HCT116 (cell line): ENCODE measurements at regions not wholly inside any gene's neighbourhood (a gene's known extent, or its start where the extent isn't known, plus 50 kb on each side); places are given as distances from the start of the nearest gene placed in this dataset.
"Not testable (repeated sequence)": the region's sequence is repeated elsewhere in the genome, so short reads cannot be mapped to it uniquely, and the experiment has no call there.

ENCODE experiments used
- ATAC-seq: fragments of 200-7000 bp; cut with Tn5 transposase; 2 replicates; pipeline ENCODE4 v1.9.1; 2020; ENCODE audit warnings: mild to moderate bottlenecking, moderate library complexity
- BruUV-seq: library from RNA; stranded (reverse); fragments of 400-500 nt; replicated peaks from 2 replicates; lab custom pipeline; 2021; lab: Mats Ljungman, UMichigan
- CTCF ChIA-PET: fragments of 300-600 bp; sonication (Branson Sonifier 250); formaldehyde crosslinking; loops from one replicate; lab custom pipeline; 2021; ENCODE audit warnings: antibody characterized with exemption; lab: Charles Lee
- POLR2A ChIA-PET: fragments of 300-600, 350-600 bp; sonication (Branson Sonifier 250); formaldehyde crosslinking; loops from one replicate; lab custom pipeline; 2021; ENCODE audit warnings: antibody characterized with exemption; lab: Charles Lee
- RAD21 ChIA-PET, 2 experiments: fragments of 300-600 bp; sonication (Branson Sonifier 250); formaldehyde crosslinking; loops; one replicate each; lab custom pipeline; 2023; ENCODE audit warnings: low total read pairs in 2 of 2; ENCODE audit not compliant: uncharacterized antibody in 2 of 2, unreplicated experiment in 2 of 2, low non-redundant PET in 1 of 2; lab: Charles Lee
- DNase-seq: peaks from one replicate; pipeline ENCODE4 v3.0.0-alpha.2; 2010; ENCODE audit warnings: low read depth, low spot score
- H2AFZ ChIP-seq: fragments of 200-600 bp; shearing (Covaris generic), sonication (generic); 2 replicates; pipeline ENCODE4 v1.6.1; 2017; ENCODE audit warnings: low read depth, mixed run types, mixed read lengths, antibody characterized with exemption, low read length; ENCODE audit not compliant: poor library complexity, severe bottlenecking
- H3K27ac ChIP-seq: 2 replicates; pipeline ENCODE4 v1.5.1; 2012; ENCODE audit warnings: low read depth, low read length
- H3K27me3 ChIP-seq: fragments of 200-600 bp; sonication (generic); 2 replicates; pipeline ENCODE4 v1.6.1; 2016; ENCODE audit warnings: mixed run types, low read length, mixed read lengths; ENCODE audit not compliant: insufficient read depth
- H3K36me3 ChIP-seq, 2 experiments: fragments of 200-500 bp in 1 of 2; fragments of 200-600 bp in 1 of 2; sonication (Bioruptor generic) in 1 of 2; sonication (generic) in 1 of 2; 2 replicates each; pipeline versions ENCODE4 v1.5.1 to v1.6.1; 2014 to 2016; ENCODE audit warnings: low read length in 2 of 2, inconsistent platforms in 1 of 2, mixed read lengths in 1 of 2, mixed run types in 1 of 2; ENCODE audit not compliant: insufficient read depth in 2 of 2, control insufficient read depth in 1 of 2
- H3K4me1 ChIP-seq, 2 experiments: fragments of 200-600 bp in 1 of 2; sonication (generic) in 1 of 2; 2 replicates each; pipeline versions ENCODE4 v1.5.1 to v1.6.1; 2012 to 2017; ENCODE audit warnings: low read length in 2 of 2, inconsistent platforms in 1 of 2, mild to moderate bottlenecking in 1 of 2, mixed read lengths in 1 of 2, mixed run types in 1 of 2, moderate library complexity in 1 of 2; ENCODE audit not compliant: insufficient read depth in 2 of 2, control insufficient read depth in 1 of 2
- H3K4me2 ChIP-seq: fragments of 200-600 bp; sonication (generic); 2 replicates; pipeline ENCODE4 v1.6.1; 2017; ENCODE audit warnings: mixed run types, low read length, mixed read lengths
- H3K4me3 ChIP-seq, 2 experiments: fragments of 200-600 bp in 1 of 2; sonication (generic) in 1 of 2; replicated peaks in 1 of 2; 2 replicates each; pipeline ENCODE4 v1.5.1; 2011 to 2016; ENCODE audit warnings: low read length in 2 of 2, control low read depth in 1 of 2, low read depth in 1 of 2, mild to moderate bottlenecking in 1 of 2, mixed read lengths in 1 of 2, mixed run types in 1 of 2
- H3K79me2 ChIP-seq: fragments of 200-600 bp; sonication (generic); 2 replicates; pipeline ENCODE4 v1.6.1; 2017; ENCODE audit warnings: mild to moderate bottlenecking, mixed run types, low read length, moderate library complexity, mixed read lengths; ENCODE audit not compliant: insufficient read depth
- H3K9ac ChIP-seq: fragments of 200-600 bp; sonication (generic); 2 replicates; pipeline ENCODE4 v1.6.1; 2016; ENCODE audit warnings: low read length, mixed read lengths
- H3K9me2 ChIP-seq: fragments of 200-600 bp; sonication (generic), shearing (Covaris generic); 2 replicates; pipeline ENCODE4 v1.6.1; 2017; ENCODE audit warnings: mixed run types, mild to moderate bottlenecking, moderate library complexity; ENCODE audit not compliant: insufficient read depth
- H3K9me3 ChIP-seq, 2 experiments: fragments of 200-500 bp in 1 of 2; fragments of 200-600 bp in 1 of 2; sonication (Bioruptor generic) in 1 of 2; sonication (generic) in 1 of 2; 2 replicates each; pipeline ENCODE4 v1.6.1; 2014 to 2017; ENCODE audit warnings: low read length in 2 of 2, mixed read lengths in 2 of 2, inconsistent platforms in 1 of 2, low read depth in 1 of 2, mild to moderate bottlenecking in 1 of 2, mixed run types in 1 of 2, moderate library complexity in 1 of 2; ENCODE audit not compliant: control insufficient read depth in 1 of 2, insufficient read depth in 1 of 2
- H4K20me1 ChIP-seq: fragments of 200-600 bp; sonication (generic), shearing (Covaris generic); 2 replicates; pipeline ENCODE4 v1.6.1; 2017; ENCODE audit warnings: mixed run types, mild to moderate bottlenecking, moderate library complexity; ENCODE audit not compliant: insufficient read depth
- CTCF ChIP-seq, 3 experiments: fragments of 200-600 bp in 1 of 3; sonication (generic) in 1 of 3; IDR thresholded peaks in 2 of 3; conservative IDR thresholded peaks in 1 of 3; 2 replicates each; pipeline ENCODE4 v1.5.1; 2012 to 2017; ENCODE audit warnings: low read depth in 2 of 3, low read length in 2 of 3, antibody characterized with exemption in 1 of 3, borderline replicate concordance in 1 of 3, control low read depth in 1 of 3, mild to moderate bottlenecking in 1 of 3, mixed read lengths in 1 of 3, mixed run types in 1 of 3, moderate library complexity in 1 of 3; ENCODE audit not compliant: insufficient read depth in 1 of 3
- ELF1 ChIP-seq: IDR thresholded peaks from 2 replicates; pipeline ENCODE4 v1.6.1; 2012; ENCODE audit warnings: low read depth, borderline replicate concordance
- RAD21 ChIP-seq: IDR thresholded peaks from 2 replicates; pipeline ENCODE4 v1.6.1; 2012; ENCODE audit warnings: low read depth, mild to moderate bottlenecking
- intact Hi-C: fragments of 100-400 bp; cut with micrococcal nuclease; formaldehyde crosslinking; loops from 2 replicates; pipeline ENCODE4 v1.10.0; 2022

- H3K79me2 ChIP-seq, H3K4me1 ChIP-seq, H4K20me1 ChIP-seq, H3K27ac ChIP-seq, H3K9ac ChIP-seq, H3K9me3 ChIP-seq, H3K9me2 ChIP-seq, H3K27me3 ChIP-seq, BruUV-seq, H3K36me3 ChIP-seq, intact Hi-C loops, ATAC-seq, H3K4me2 ChIP-seq, RAD21 ChIA-PET, POLR2A ChIA-PET, H3K4me3 ChIP-seq: not testable (repeated sequence)
- 0 out of 2 replicates have a peak, but pooled peaks have one; percentile 18 for TF ChIP-seq ELF1
- TF ChIP-seq CTCF (IDR thresholded peaks at IDR 0.05 in 2 of 3, conservative IDR thresholded peaks at IDR 0.05 in 1 of 3; ENCODE audit: borderline replicate concordance in 1 of 3, insufficient read depth in 1 of 3, low read depth in 2 of 3, low read length in 2 of 3), result peak in 2 of 3 experiments; percentile 27 to 28; a peak in 2 of 6 replicates
- TF ChIP-seq RAD21, result peak; percentile 52
- CTCF ChIA-PET, result interaction anchor here (1.1 to 1.3 kb wide), 2 partner anchors 10 to 1030 kb away, joined by 3 read pairs; no protein-coding TSS in a partner anchor
- peak overlapping the region; percentile 12 for H2AFZ ChIP-seq
- DNase-seq, result peak; percentile 21
These were observed 190.8 kb upstream of the RAI14 start for GRCh38 chr5:34465301-34465700.

- H3K36me3 ChIP-seq, CTCF ChIA-PET, H3K9me3 ChIP-seq, H3K27me3 ChIP-seq, H3K4me2 ChIP-seq, H3K9ac ChIP-seq, H3K4me1 ChIP-seq, H3K27ac ChIP-seq, ATAC-seq, DNase-seq, POLR2A ChIA-PET, H4K20me1 ChIP-seq, H2AFZ ChIP-seq, H3K9me2 ChIP-seq, RAD21 ChIA-PET, H3K79me2 ChIP-seq, BruUV-seq, H3K4me3 ChIP-seq: not testable (repeated sequence)
- intact Hi-C loops, result loop anchor here (2.0 kb wide), 1 partner anchor 470 kb away; no protein-coding TSS in a partner anchor
These were observed 189.4 kb upstream of the RAI14 start for GRCh38 chr5:34466519-34467388.
